MM.1S (cell line): ENCODE measurements at regions not wholly inside any gene's neighbourhood (a gene's known extent, or its start where the extent isn't known, plus 50 kb on each side); places are given as distances from the start of the nearest gene placed in this dataset.

Experiments used
- EZH2 ChIP-seq: fragments of 300-600 bp; sonication (generic); optimal IDR thresholded peaks from 2 replicates; pipeline ENCODE3; 2017; ENCODE audit warnings: low read depth, mild to moderate bottlenecking, antibody characterized with exemption, low read length, mixed read lengths
- EZH2phosphoT487 ChIP-seq: fragments of 300-600 bp; sonication (generic); IDR thresholded peaks from 2 replicates; pipeline ENCODE4 v1.6.1; 2018; ENCODE audit warnings: antibody characterized with exemption, low read length
- TF ChIP-seq, protein P1 (sequence below): fragments of 300-600 bp; sonication (generic); IDR thresholded peaks from 2 replicates; pipeline ENCODE4 v1.5.1; 2016; ENCODE audit warnings: antibody characterized with exemption, low read length, mixed read lengths

DNA sequence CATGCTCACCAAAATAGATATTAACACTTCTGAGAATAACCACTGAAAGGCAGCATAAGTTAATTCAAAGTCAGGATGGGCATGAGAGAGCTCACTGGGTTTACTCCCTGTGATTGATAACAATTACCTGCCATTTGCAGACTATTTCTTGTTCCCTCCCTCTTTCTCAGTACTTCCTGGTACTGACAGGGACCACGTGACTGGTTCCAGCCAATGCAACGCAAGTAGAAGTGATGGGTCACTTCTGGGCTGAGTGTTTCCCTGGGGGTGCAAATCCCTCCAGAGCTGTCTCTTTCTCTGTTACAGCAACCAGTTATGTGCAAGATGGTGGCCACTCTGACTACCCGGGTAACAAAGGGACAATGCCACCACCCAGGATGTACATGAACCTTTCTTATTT lies 118.8 kb downstream of the EFNB2 start:
- TF ChIP-seq, protein P1, sequence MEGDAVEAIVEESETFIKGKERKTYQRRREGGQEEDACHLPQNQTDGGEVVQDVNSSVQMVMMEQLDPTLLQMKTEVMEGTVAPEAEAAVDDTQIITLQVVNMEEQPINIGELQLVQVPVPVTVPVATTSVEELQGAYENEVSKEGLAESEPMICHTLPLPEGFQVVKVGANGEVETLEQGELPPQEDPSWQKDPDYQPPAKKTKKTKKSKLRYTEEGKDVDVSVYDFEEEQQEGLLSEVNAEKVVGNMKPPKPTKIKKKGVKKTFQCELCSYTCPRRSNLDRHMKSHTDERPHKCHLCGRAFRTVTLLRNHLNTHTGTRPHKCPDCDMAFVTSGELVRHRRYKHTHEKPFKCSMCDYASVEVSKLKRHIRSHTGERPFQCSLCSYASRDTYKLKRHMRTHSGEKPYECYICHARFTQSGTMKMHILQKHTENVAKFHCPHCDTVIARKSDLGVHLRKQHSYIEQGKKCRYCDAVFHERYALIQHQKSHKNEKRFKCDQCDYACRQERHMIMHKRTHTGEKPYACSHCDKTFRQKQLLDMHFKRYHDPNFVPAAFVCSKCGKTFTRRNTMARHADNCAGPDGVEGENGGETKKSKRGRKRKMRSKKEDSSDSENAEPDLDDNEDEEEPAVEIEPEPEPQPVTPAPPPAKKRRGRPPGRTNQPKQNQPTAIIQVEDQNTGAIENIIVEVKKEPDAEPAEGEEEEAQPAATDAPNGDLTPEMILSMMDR: no peak
- TF ChIP-seq EZH2 (no peak), EZH2phosphoT487 (no peak)
